ENCODE measurements at regions not wholly inside any gene's neighbourhood (a gene's known extent, or its start where the extent isn't known, plus 50 kb on each side); places are given as distances from the start of the nearest gene placed in this dataset.

DNA sequence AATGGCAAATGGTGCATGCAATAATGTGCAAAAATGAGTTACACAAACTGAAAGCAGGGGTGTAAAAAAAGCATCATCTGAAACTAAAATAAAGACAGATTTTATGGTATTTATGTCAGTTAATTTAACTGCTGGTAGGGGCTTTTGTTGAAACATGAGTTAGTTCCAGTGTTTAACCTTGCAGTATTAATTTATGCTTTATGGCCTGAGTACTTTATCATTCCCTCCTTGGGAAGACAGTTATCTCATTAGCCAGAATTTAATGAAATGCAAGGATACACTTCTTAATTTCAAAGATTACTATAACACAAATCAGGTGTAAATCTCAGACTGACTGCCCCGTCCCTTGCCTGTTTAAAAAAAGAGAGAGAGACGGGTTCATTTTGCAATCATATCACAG lies 240.1 kb upstream of the MEIS2 start:
- Histone ChIP-seq H3K9ac (ENCODE audit: low read depth in 1 of 2, low read length in 2 of 2) (no peak overlapping the region), H3K36me3 (ENCODE audit: control insufficient read depth in 1 of 2, insufficient read depth in 2 of 2, low read length in 2 of 2) (no peaks in the 10 kb centered on the region), H3K4me3 (ENCODE audit: low read depth in 1 of 2, low read length in 2 of 2) (no peak overlapping the region), H3K27ac (ENCODE audit: low read depth, low read length) (no peak overlapping the region), H3K4me1 (ENCODE audit: control insufficient read depth in 1 of 2, insufficient read depth in 2 of 2, low read length in 2 of 2) (no peaks in the 10 kb centered on the region), H3K27me3 (ENCODE audit: control insufficient read depth in 1 of 2, insufficient read depth in 2 of 2, low read length in 2 of 2) (no peaks in the 10 kb centered on the region), H3K9me3 (ENCODE audit: control insufficient read depth in 1 of 2, low read length in 2 of 2) (no peaks in the 10 kb centered on the region)

DNA sequence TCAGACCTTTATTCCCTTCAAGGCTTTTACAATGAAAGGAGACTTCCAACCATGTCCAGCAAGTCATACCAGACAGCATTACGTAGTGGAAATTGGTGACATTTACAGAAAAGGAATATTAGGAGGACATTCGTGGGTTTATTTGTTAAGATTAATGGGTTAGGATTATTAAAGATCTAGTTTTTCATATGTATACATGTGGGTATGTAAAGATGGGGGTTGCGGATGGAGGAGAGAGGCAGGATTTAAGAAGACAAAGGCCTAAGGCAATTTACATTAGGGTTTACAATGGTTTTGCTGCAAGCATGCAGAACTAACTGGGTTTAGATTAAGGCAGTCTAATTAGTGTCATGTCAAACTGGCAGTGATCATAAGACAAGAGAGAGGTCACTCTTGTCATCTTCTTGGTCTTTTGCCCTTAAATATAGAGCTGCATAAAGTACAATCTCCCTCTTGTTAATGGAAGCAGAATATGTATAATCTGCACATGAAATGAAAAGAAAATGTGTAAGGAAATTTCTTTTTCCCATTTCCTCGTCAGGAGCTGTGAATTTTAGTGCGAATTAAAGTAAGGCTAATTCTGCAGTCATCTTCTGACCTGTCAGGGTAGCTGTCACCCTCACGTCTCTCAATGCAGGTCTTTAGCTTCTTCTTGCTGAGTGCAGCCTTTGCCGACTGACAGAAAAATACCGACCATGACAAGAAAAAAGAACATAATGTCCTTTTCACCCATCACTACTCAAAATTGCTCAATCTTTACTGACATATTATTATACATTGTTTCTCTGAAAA lies 258.9 kb upstream of the MEIS2 start:
- no peaks in the 10 kb centered on the region for H3K27me3 ChIP-seq (ENCODE audit: control insufficient read depth in 1 of 2, insufficient read depth in 2 of 2, low read length in 2 of 2)
- no peak overlapping the region for H3K4me3 ChIP-seq (ENCODE audit: low read depth in 1 of 2, low read length in 2 of 2)
- no peaks in the 10 kb centered on the region for H3K9me3 ChIP-seq (ENCODE audit: control insufficient read depth in 1 of 2, low read length in 2 of 2)
- no peak overlapping the region for H3K27ac ChIP-seq (ENCODE audit: low read depth, low read length)
- H3K9ac ChIP-seq (ENCODE audit: low read depth in 1 of 2, low read length in 2 of 2), result no peak overlapping the region
- H3K36me3 ChIP-seq (ENCODE audit: control insufficient read depth in 1 of 2, insufficient read depth in 2 of 2, low read length in 2 of 2), result no peaks in the 10 kb centered on the region
- H3K4me1 ChIP-seq (ENCODE audit: control insufficient read depth in 1 of 2, insufficient read depth in 2 of 2, low read length in 2 of 2), result no peaks in the 10 kb centered on the region

DNA sequence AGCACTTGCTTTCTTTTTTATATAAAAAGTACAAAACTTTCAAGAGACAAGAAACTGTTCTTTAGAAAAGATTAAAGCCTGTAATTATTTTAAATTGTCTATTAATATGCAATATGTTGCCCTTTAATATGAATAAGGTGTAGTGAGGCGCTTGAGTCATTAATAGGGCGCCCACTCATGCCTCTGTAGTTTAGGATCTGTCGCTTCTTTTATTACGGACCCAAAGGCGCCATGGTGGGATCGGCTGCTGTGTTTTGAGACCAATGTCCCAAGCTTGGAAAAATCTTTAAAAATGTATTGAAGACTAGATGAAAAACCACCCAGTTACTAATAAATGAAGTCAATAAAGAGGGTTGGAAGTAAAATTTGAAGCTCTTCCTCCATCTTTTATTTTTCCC lies 259.5 kb upstream of the MEIS2 start:
- no peaks in the 10 kb centered on the region for H3K36me3 ChIP-seq (ENCODE audit: control insufficient read depth in 1 of 2, insufficient read depth in 2 of 2, low read length in 2 of 2)
- H3K9me3 ChIP-seq (ENCODE audit: control insufficient read depth in 1 of 2, low read length in 2 of 2), result no peaks in the 10 kb centered on the region
- no peaks in the 10 kb centered on the region for H3K27me3 ChIP-seq (ENCODE audit: control insufficient read depth in 1 of 2, insufficient read depth in 2 of 2, low read length in 2 of 2)
- H3K4me1 ChIP-seq (ENCODE audit: control insufficient read depth in 1 of 2, insufficient read depth in 2 of 2, low read length in 2 of 2), result no peaks in the 10 kb centered on the region
- H3K27ac ChIP-seq (ENCODE audit: low read depth, low read length), result no peak overlapping the region
- H3K9ac ChIP-seq (ENCODE audit: low read depth in 1 of 2, low read length in 2 of 2), result no peak overlapping the region
- H3K4me3 ChIP-seq (ENCODE audit: low read depth in 1 of 2, low read length in 2 of 2), result no peak overlapping the region

DNA sequence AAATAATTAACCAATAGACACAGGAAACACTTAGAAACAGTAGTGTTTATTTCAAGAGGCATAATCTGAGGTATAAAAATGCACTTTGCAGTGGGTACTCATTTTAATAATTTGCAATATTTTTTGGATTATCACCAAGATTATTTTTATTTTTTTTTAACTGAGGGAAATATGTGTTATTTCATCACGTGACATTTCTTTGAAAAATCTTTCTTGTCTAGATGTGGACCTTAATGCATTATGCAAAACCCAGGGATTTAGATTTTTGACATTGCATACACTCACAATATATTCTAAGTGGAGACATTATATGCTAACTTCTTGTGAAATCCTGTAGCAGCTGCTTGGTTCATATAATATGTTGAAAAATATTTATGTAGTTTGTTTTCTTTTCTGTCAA lies 260.4 kb upstream of the MEIS2 start:
- Histone ChIP-seq H3K27me3 (ENCODE audit: control insufficient read depth in 1 of 2, insufficient read depth in 2 of 2, low read length in 2 of 2) (no peaks in the 10 kb centered on the region), H3K36me3 (ENCODE audit: control insufficient read depth in 1 of 2, insufficient read depth in 2 of 2, low read length in 2 of 2) (no peaks in the 10 kb centered on the region), H3K9ac (ENCODE audit: low read depth in 1 of 2, low read length in 2 of 2) (no peak overlapping the region), H3K9me3 (ENCODE audit: control insufficient read depth in 1 of 2, low read length in 2 of 2) (no peaks in the 10 kb centered on the region), H3K4me1 (ENCODE audit: control insufficient read depth in 1 of 2, insufficient read depth in 2 of 2, low read length in 2 of 2) (no peaks in the 10 kb centered on the region), H3K4me3 (ENCODE audit: low read depth in 1 of 2, low read length in 2 of 2) (no peak overlapping the region), H3K27ac (ENCODE audit: low read depth, low read length) (no peak overlapping the region)

DNA sequence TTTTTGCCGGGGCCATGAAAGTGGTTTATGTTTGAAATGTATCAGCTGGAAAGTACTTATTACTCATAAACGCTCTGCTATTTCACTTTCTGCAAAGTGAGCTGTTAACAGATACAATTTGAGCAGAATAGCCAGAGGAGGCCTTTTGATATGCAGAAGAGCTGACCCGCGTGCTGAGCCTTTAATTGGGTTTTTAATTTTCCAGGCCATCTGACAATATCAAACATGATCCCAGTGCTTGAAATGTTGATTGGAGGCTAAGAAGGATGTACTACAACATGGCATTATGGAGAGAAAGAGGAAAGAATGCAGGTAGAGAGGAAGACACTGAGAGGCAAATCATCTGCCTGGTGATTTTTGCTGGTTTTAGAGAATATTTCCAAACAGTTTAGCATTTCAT lies 261.3 kb upstream of the MEIS2 start:
- no peaks in the 10 kb centered on the region for H3K36me3 ChIP-seq (ENCODE audit: control insufficient read depth in 1 of 2, insufficient read depth in 2 of 2, low read length in 2 of 2)
- H3K9ac ChIP-seq (ENCODE audit: low read depth in 1 of 2, low read length in 2 of 2), result no peak overlapping the region
- H3K27me3 ChIP-seq (ENCODE audit: control insufficient read depth in 1 of 2, insufficient read depth in 2 of 2, low read length in 2 of 2), result no peaks in the 10 kb centered on the region
- no peak overlapping the region for H3K4me3 ChIP-seq (ENCODE audit: low read depth in 1 of 2, low read length in 2 of 2)
- H3K4me1 ChIP-seq (ENCODE audit: control insufficient read depth in 1 of 2, insufficient read depth in 2 of 2, low read length in 2 of 2), result no peaks in the 10 kb centered on the region
- H3K9me3 ChIP-seq (ENCODE audit: control insufficient read depth in 1 of 2, low read length in 2 of 2), result no peaks in the 10 kb centered on the region
- no peak overlapping the region for H3K27ac ChIP-seq (ENCODE audit: low read depth, low read length)

DNA sequence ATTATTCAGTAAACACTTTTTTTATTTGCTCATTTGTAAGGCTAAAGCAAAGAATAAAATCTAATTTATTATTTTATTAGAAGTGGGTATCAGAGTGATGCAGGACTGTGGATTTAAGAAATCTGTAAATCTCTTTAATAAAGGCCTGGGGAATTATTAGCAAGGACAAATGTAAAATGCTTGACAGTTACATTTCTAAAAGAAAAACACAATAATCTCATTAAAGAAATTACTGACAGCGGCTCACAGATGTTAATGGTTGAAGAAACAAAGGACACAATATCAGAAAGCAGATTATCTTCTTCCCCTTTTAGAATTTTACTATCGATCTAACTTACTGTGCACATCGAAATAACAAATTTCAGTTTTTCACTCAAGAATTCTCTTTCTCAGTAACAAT lies 262.1 kb upstream of the MEIS2 start:
- H3K27ac ChIP-seq (ENCODE audit: low read depth, low read length), result no peak overlapping the region
- H3K4me1 ChIP-seq (ENCODE audit: control insufficient read depth in 1 of 2, insufficient read depth in 2 of 2, low read length in 2 of 2), result no peaks in the 10 kb centered on the region
- no peaks in the 10 kb centered on the region for H3K27me3 ChIP-seq (ENCODE audit: control insufficient read depth in 1 of 2, insufficient read depth in 2 of 2, low read length in 2 of 2)
- H3K36me3 ChIP-seq (ENCODE audit: control insufficient read depth in 1 of 2, insufficient read depth in 2 of 2, low read length in 2 of 2), result no peaks in the 10 kb centered on the region
- H3K9me3 ChIP-seq (ENCODE audit: control insufficient read depth in 1 of 2, low read length in 2 of 2), result no peaks in the 10 kb centered on the region
- no peak overlapping the region for H3K9ac ChIP-seq (ENCODE audit: low read depth in 1 of 2, low read length in 2 of 2)
- no peak overlapping the region for H3K4me3 ChIP-seq (ENCODE audit: low read depth in 1 of 2, low read length in 2 of 2)

DNA sequence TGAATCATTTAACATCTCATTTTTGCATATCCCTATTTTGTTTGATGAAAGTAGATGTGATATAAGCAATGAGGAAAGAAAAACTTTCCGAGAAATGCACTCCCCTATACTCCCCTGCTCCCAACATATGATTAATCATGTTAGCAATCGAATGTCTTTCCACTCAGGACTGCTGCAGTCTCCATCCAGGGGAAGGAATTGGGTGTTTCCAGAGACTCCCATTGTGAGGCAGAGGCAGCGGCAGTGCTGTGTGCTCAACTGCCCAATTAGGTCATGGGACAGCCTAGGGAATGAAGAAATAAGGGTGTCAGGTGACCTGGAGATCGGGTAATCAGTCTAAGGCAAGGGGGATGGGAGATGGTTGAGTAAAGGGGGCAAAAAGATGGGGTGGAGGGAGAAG lies 268.6 kb upstream of the MEIS2 start:
- no peaks in the 10 kb centered on the region for H3K9me3 ChIP-seq (ENCODE audit: control insufficient read depth in 1 of 2, low read length in 2 of 2)
- no peak overlapping the region for H3K4me3 ChIP-seq (ENCODE audit: low read depth in 1 of 2, low read length in 2 of 2)
- H3K27me3 ChIP-seq (ENCODE audit: control insufficient read depth in 1 of 2, insufficient read depth in 2 of 2, low read length in 2 of 2), result no peaks in the 10 kb centered on the region
- H3K9ac ChIP-seq (ENCODE audit: low read depth in 1 of 2, low read length in 2 of 2), result no peak overlapping the region
- H3K36me3 ChIP-seq (ENCODE audit: control insufficient read depth in 1 of 2, insufficient read depth in 2 of 2, low read length in 2 of 2), result no peaks in the 10 kb centered on the region
- no peak overlapping the region for H3K27ac ChIP-seq (ENCODE audit: low read depth, low read length)
- no peaks in the 10 kb centered on the region for H3K4me1 ChIP-seq (ENCODE audit: control insufficient read depth in 1 of 2, insufficient read depth in 2 of 2, low read length in 2 of 2)

DNA sequence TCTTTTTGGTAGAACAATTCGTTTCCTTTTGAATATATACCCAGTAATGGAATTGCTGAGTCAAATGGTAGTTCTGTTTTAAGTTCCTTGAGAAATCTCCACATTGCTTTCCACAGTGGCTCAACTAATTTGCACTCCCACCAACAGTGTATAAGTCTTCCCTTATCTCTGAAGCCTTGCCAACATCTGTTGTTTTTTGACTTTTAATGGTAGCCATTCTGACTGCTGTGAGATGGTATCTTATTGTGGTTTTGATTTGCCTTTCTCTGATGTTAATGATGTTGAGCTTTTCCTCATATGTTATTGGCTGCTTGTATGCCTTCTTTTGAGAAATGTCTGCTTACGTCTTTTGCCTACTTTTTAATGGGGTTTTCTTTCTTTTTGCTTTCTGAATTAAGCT lies 270.6 kb upstream of the MEIS2 start:
- no peaks in the 10 kb centered on the region for H3K36me3 ChIP-seq (ENCODE audit: control insufficient read depth in 1 of 2, insufficient read depth in 2 of 2, low read length in 2 of 2)
- H3K27ac ChIP-seq (ENCODE audit: low read depth, low read length), result no peak overlapping the region
- no peaks in the 10 kb centered on the region for H3K9me3 ChIP-seq (ENCODE audit: control insufficient read depth in 1 of 2, low read length in 2 of 2)
- H3K27me3 ChIP-seq (ENCODE audit: control insufficient read depth in 1 of 2, insufficient read depth in 2 of 2, low read length in 2 of 2), result no peaks in the 10 kb centered on the region
- no peaks in the 10 kb centered on the region for H3K4me1 ChIP-seq (ENCODE audit: control insufficient read depth in 1 of 2, insufficient read depth in 2 of 2, low read length in 2 of 2)
- no peak overlapping the region for H3K9ac ChIP-seq (ENCODE audit: low read depth in 1 of 2, low read length in 2 of 2)
- no peak overlapping the region for H3K4me3 ChIP-seq (ENCODE audit: low read depth in 1 of 2, low read length in 2 of 2)

DNA sequence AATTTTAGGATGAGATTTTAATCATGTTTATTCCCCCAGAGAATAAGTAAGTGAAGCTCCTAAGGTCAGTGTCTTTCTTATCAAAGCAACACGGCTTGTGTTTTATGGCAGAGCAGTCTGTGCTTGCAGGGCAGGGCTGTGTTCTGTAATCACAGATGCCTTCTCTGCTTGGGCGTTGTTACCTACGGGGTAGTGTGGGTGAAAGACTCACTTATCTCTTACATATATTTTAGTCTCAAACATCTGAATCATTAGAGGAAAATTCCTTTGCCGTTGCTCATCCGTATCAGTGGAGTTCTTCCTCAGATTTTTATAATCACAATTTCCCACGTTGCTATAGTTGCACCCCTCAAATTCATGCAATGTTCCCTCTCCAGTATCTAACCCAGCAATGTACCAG lies 271.7 kb upstream of the MEIS2 start:
- H3K9ac ChIP-seq (ENCODE audit: low read depth in 1 of 2, low read length in 2 of 2), result no peak overlapping the region
- no peaks in the 10 kb centered on the region for H3K27me3 ChIP-seq (ENCODE audit: control insufficient read depth in 1 of 2, insufficient read depth in 2 of 2, low read length in 2 of 2)
- H3K4me3 ChIP-seq (ENCODE audit: low read depth in 1 of 2, low read length in 2 of 2), result no peak overlapping the region
- H3K9me3 ChIP-seq (ENCODE audit: control insufficient read depth in 1 of 2, low read length in 2 of 2), result no peaks in the 10 kb centered on the region
- no peaks in the 10 kb centered on the region for H3K36me3 ChIP-seq (ENCODE audit: control insufficient read depth in 1 of 2, insufficient read depth in 2 of 2, low read length in 2 of 2)
- H3K27ac ChIP-seq (ENCODE audit: low read depth, low read length), result no peak overlapping the region
- no peaks in the 10 kb centered on the region for H3K4me1 ChIP-seq (ENCODE audit: control insufficient read depth in 1 of 2, insufficient read depth in 2 of 2, low read length in 2 of 2)

DNA sequence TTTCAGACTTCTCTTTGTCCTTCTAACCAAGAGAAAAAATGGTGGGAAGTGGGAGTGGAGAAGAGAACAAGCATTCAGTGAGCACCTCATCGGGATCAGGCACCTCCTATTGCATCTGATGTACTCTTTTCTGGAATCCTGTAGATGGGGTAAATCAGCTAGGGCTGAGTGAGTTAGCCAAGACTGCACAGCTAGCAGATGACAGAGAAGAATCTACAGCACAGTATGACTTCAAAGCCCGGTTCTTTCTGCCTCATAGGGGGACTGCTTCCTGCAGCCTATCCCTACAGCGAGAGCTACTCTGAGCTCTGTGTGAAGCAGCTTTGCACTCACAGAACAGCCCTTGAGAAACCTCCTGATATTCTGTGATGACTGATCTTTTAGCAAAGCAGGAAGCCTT lies 275.2 kb upstream of the MEIS2 start:
- H3K36me3 ChIP-seq (ENCODE audit: control insufficient read depth in 1 of 2, insufficient read depth in 2 of 2, low read length in 2 of 2), result no peaks in the 10 kb centered on the region
- no peak overlapping the region for H3K9ac ChIP-seq (ENCODE audit: low read depth in 1 of 2, low read length in 2 of 2)
- H3K27ac ChIP-seq (ENCODE audit: low read depth, low read length), result no peak overlapping the region
- no peaks in the 10 kb centered on the region for H3K4me1 ChIP-seq (ENCODE audit: control insufficient read depth in 1 of 2, insufficient read depth in 2 of 2, low read length in 2 of 2)
- H3K27me3 ChIP-seq (ENCODE audit: control insufficient read depth in 1 of 2, insufficient read depth in 2 of 2, low read length in 2 of 2), result no peaks in the 10 kb centered on the region
- H3K4me3 ChIP-seq (ENCODE audit: low read depth in 1 of 2, low read length in 2 of 2), result no peak overlapping the region
- H3K9me3 ChIP-seq (ENCODE audit: control insufficient read depth in 1 of 2, low read length in 2 of 2), result no peaks in the 10 kb centered on the region

DNA sequence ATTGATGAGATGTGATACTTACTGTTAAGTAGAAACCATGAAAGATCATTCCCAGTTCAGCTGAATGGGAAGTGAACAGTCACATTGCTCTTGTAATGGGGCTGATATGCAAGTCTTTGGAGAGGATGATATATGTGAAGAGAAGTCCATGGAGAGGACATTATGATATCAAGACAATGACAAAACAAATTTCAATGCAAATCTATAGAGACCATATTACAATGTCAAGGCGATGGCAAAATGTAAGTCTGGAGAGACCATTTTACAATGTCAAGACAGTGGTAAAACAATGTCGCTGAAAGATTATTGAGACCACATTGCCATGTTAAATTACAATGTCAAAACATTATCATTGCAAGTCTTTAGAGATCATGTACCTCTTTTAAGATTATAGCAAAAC lies 277.1 kb upstream of the MEIS2 start:
- Histone ChIP-seq H3K9ac (ENCODE audit: low read depth in 1 of 2, low read length in 2 of 2) (no peak overlapping the region), H3K4me3 (ENCODE audit: low read depth in 1 of 2, low read length in 2 of 2) (no peak overlapping the region), H3K36me3 (ENCODE audit: control insufficient read depth in 1 of 2, insufficient read depth in 2 of 2, low read length in 2 of 2) (no peaks in the 10 kb centered on the region), H3K4me1 (ENCODE audit: control insufficient read depth in 1 of 2, insufficient read depth in 2 of 2, low read length in 2 of 2) (no peaks in the 10 kb centered on the region), H3K27ac (ENCODE audit: low read depth, low read length) (no peak overlapping the region), H3K27me3 (ENCODE audit: control insufficient read depth in 1 of 2, insufficient read depth in 2 of 2, low read length in 2 of 2) (no peaks in the 10 kb centered on the region), H3K9me3 (ENCODE audit: control insufficient read depth in 1 of 2, low read length in 2 of 2) (no peaks in the 10 kb centered on the region)

Data from duodenal mucosa (tissue), 2 donors.